Effector memory CD8-positive, alpha-beta T cell (primary cell): ENCODE measurements at regions not wholly inside any gene's neighbourhood (a gene's known extent, or its start where the extent isn't known, plus 50 kb on each side); places are given as distances from the start of the nearest gene placed in this dataset.

Experiments
- ATAC-seq: fragments of 150-1000 bp; cut with Tn5 transposase; replicated peaks from 2 replicates; pipeline ENCODE4 v1.10.0; 2021; ENCODE audit warnings: mild to moderate bottlenecking, moderate library complexity
- DNase-seq, 3 experiments: peaks; one replicate each; pipeline ENCODE4 v3.0.0; 2021
- H3K27ac Mint-ChIP-seq, 2 donors: one replicate each; pipeline ENCODE4 v1.8.0; 2022; ENCODE audit warnings: mild to moderate bottlenecking in 2 of 2, mixed read lengths in 2 of 2, moderate library complexity in 2 of 2
- H3K27me3 Mint-ChIP-seq, 2 donors: one replicate each; pipeline ENCODE4 v1.8.0; 2022; ENCODE audit warnings: mixed read lengths in 2 of 2
- H3K36me3 Mint-ChIP-seq: one replicate; pipeline ENCODE4 v1.8.0; 2022; ENCODE audit warnings: mild to moderate bottlenecking, moderate library complexity, mixed read lengths; ENCODE audit not compliant: insufficient read depth
- H3K4me1 Mint-ChIP-seq, 2 donors: one replicate each; pipeline ENCODE4 v1.8.0; 2022; ENCODE audit warnings: low read depth in 2 of 2, mixed read lengths in 2 of 2
- H3K4me3 Mint-ChIP-seq, 2 donors: one replicate each; pipeline ENCODE4 v1.8.0; 2022; ENCODE audit warnings: mild to moderate bottlenecking in 2 of 2, mixed read lengths in 2 of 2, moderate library complexity in 2 of 2
- H3K9me3 Mint-ChIP-seq, 2 donors: one replicate each; pipeline ENCODE4 v1.8.0; 2022; ENCODE audit warnings: mixed read lengths in 2 of 2

GRCh38 chr1:208909011-208909984 lies 665.1 kb upstream of the PLXNA2 start:
- no peak overlapping the region for H3K4me3 Mint-ChIP-seq
- DNase-seq (no peak), ATAC-seq (no peak)
- no peak overlapping the region for H3K27ac Mint-ChIP-seq
- H3K36me3 Mint-ChIP-seq = no peaks in the 10 kb centered on the region
- H3K27me3 Mint-ChIP-seq = peaks cover 0 to 9% of the 10 kb centered on the region in 2 donors
- H3K9me3 Mint-ChIP-seq = no peaks in the 10 kb centered on the region
- no peaks in the 10 kb centered on the region for H3K4me1 Mint-ChIP-seq

GRCh38 chr1:208910161-208910560 lies 666.0 kb upstream of the PLXNA2 start:
- DNase-seq (no peak), ATAC-seq (no peak)
- Mint-ChIP-seq H3K4me1 (no peaks in the 10 kb centered on the region), H3K4me3 (no peak overlapping the region), H3K27me3 (peaks cover 0 to 9% of the 10 kb centered on the region in 2 donors), H3K36me3 (no peaks in the 10 kb centered on the region), H3K9me3 (peaks cover 0 to 2% of the 10 kb centered on the region in 2 donors), H3K27ac (no peak overlapping the region)

GRCh38 chr1:208917281-208917680 lies 666.2 kb upstream of the CAMK1G start:
- DNase-seq (no peak), ATAC-seq (no peak)
- Mint-ChIP-seq H3K4me1 (no peaks in the 10 kb centered on the region), H3K36me3 (no peaks in the 10 kb centered on the region), H3K27me3 (no peaks in the 10 kb centered on the region), H3K9me3 (peaks cover 0 to 2% of the 10 kb centered on the region in 2 donors), H3K27ac (no peak overlapping the region), H3K4me3 (no peak overlapping the region)

DNA sequence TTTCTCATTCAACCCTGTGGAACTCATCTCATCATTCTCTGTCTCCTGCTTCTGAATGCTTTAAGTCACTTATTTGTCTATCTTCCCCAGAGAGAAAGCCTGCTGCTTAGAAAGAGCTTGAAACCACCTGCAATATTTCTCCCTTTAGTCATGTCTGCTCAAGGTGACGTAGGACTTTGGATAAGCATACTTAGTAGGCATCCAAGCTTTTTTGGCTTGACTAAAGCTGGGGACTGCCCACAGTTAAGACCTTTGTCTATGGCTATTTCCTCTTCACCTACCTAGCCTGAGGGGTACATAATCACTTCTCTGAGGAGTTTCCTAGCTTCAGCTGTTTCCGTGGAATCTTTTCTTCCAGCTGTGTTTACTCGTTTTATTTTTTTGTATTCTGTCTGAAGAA lies 665.8 kb upstream of the CAMK1G start:
- peaks cover 0 to 2% of the 10 kb centered on the region in 2 donors for H3K9me3 Mint-ChIP-seq
- H3K4me3 Mint-ChIP-seq = no peak overlapping the region
- H3K27me3 Mint-ChIP-seq = no peaks in the 10 kb centered on the region
- H3K36me3 Mint-ChIP-seq = no peaks in the 10 kb centered on the region
- ATAC-seq = no peak
- no peaks in the 10 kb centered on the region for H3K4me1 Mint-ChIP-seq
- no peak overlapping the region for H3K27ac Mint-ChIP-seq
- DNase-seq = no peak

- no peaks in the 10 kb centered on the region for H3K27me3 Mint-ChIP-seq
- H3K4me1 Mint-ChIP-seq = no peaks in the 10 kb centered on the region
- H3K27ac Mint-ChIP-seq = no peak overlapping the region
- DNase-seq = no peak
- no peak overlapping the region for H3K4me3 Mint-ChIP-seq
- peaks cover 0 to 2% of the 10 kb centered on the region in 2 donors for H3K9me3 Mint-ChIP-seq
- H3K36me3 Mint-ChIP-seq = no peaks in the 10 kb centered on the region
- ATAC-seq = no peak
These were observed 665.4 kb upstream of the CAMK1G start for GRCh38 chr1:208918160-208918559.

GRCh38 chr1:208919371-208919770 lies 664.1 kb upstream of the CAMK1G start:
- Mint-ChIP-seq H3K4me3 (no peak overlapping the region), H3K36me3 (no peaks in the 10 kb centered on the region), H3K27me3 (no peaks in the 10 kb centered on the region), H3K9me3 (peaks cover 0 to 2% of the 10 kb centered on the region in 2 donors), H3K27ac (no peak overlapping the region), H3K4me1 (no peaks in the 10 kb centered on the region)
- DNase-seq (no peak), ATAC-seq (no peak)

GRCh38 chr1:208921259-208921658 lies 662.3 kb upstream of the CAMK1G start:
- H3K4me3 Mint-ChIP-seq = no peak overlapping the region
- H3K36me3 Mint-ChIP-seq = no peaks in the 10 kb centered on the region
- H3K9me3 Mint-ChIP-seq = peaks cover under 1 to 4% of the 10 kb centered on the region in 2 donors
- ATAC-seq (no peak), DNase-seq (no peak)
- no peaks in the 10 kb centered on the region for H3K4me1 Mint-ChIP-seq
- no peak overlapping the region for H3K27ac Mint-ChIP-seq
- no peaks in the 10 kb centered on the region for H3K27me3 Mint-ChIP-seq

- no peaks in the 10 kb centered on the region for H3K4me1 Mint-ChIP-seq
- no peak overlapping the region for H3K27ac Mint-ChIP-seq
- peaks cover 2 to 9% of the 10 kb centered on the region in 2 donors for H3K9me3 Mint-ChIP-seq
- DNase-seq (no peak), ATAC-seq (no peak)
- no peak overlapping the region for H3K4me3 Mint-ChIP-seq
- H3K36me3 Mint-ChIP-seq = no peaks in the 10 kb centered on the region
- no peaks in the 10 kb centered on the region for H3K27me3 Mint-ChIP-seq
These were observed 660.1 kb upstream of the CAMK1G start for GRCh38 chr1:208923456-208923855.

- no peak overlapping the region for H3K27ac Mint-ChIP-seq
- H3K9me3 Mint-ChIP-seq = peaks cover 2 to 9% of the 10 kb centered on the region in 2 donors
- no peaks in the 10 kb centered on the region for H3K36me3 Mint-ChIP-seq
- H3K4me3 Mint-ChIP-seq = no peak overlapping the region
- H3K4me1 Mint-ChIP-seq = no peaks in the 10 kb centered on the region
- no peaks in the 10 kb centered on the region for H3K27me3 Mint-ChIP-seq
- no peak for ATAC-seq
- DNase-seq = no peak
These were observed 659.4 kb upstream of the CAMK1G start for GRCh38 chr1:208923946-208924720.

GRCh38 chr1:208924928-208925327 lies 658.6 kb upstream of the CAMK1G start:
- Mint-ChIP-seq H3K4me1 (no peaks in the 10 kb centered on the region), H3K27me3 (no peaks in the 10 kb centered on the region), H3K27ac (no peak overlapping the region), H3K9me3 (peaks cover 2 to 9% of the 10 kb centered on the region in 2 donors), H3K36me3 (no peaks in the 10 kb centered on the region), H3K4me3 (no peak overlapping the region)
- ATAC-seq (no peak), DNase-seq (no peak)

DNA sequence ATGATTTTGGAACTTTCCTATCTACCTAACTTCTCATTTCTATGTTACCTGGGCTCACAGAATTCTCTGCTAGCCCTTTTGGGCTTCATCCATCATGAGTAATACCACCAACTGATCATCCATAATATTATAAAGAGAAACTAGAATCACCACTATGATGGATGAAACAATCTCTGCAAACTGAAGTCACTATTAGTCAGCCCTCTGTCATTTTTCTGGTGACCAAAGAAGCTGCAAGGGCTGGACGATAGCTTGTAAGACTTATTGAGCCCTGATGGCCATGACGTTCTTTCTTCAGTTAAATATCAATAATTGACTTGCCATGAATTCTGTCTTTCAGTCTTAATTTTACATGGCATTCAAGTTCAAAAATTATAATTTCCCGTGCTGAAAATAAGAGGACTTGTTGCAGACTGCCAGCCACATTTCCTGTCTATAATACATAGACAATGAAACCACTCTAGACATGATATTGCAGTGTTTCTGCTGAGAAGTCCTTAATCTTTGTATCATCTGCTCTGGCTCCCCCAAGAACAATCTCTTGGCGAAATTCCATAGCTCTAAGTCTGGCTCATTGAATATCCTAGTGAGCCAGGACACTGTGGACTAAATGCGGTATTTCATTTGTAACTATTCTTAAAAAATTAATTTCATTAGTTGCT lies 655.0 kb upstream of the CAMK1G start:
- ATAC-seq (no peak), DNase-seq (no peak)
- Mint-ChIP-seq H3K4me3 (no peak overlapping the region), H3K9me3 (peaks cover 4 to 9% of the 10 kb centered on the region in 2 donors), H3K27ac (no peak overlapping the region), H3K4me1 (no peaks in the 10 kb centered on the region), H3K36me3 (no peaks in the 10 kb centered on the region), H3K27me3 (no peaks in the 10 kb centered on the region)

DNA sequence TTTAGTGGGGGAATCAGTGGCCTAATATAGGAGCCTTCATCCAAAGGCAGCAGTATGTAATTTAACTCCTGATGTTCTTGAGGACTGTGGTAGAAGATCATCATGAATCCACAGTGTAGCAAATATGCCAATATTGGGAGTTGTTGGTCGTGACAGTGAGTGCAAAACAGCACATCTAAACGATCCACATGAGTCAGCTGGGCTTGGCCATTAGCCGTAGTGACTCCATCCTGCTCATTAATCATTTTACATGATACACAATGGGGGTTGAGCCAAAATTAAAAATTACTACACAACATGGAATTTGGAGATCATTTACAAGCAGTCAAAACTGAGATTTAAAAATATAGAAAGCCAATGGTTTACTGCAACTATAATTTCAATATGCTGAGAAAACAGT lies 653.9 kb upstream of the CAMK1G start:
- DNase-seq (no peak), ATAC-seq (no peak)
- H3K27me3 Mint-ChIP-seq = peaks cover 0 to 6% of the 10 kb centered on the region in 2 donors
- H3K4me1 Mint-ChIP-seq = no peaks in the 10 kb centered on the region
- peaks cover 5 to 9% of the 10 kb centered on the region in 2 donors for H3K9me3 Mint-ChIP-seq
- H3K4me3 Mint-ChIP-seq = no peak overlapping the region
- no peak overlapping the region for H3K27ac Mint-ChIP-seq
- H3K36me3 Mint-ChIP-seq = no peaks in the 10 kb centered on the region

DNA sequence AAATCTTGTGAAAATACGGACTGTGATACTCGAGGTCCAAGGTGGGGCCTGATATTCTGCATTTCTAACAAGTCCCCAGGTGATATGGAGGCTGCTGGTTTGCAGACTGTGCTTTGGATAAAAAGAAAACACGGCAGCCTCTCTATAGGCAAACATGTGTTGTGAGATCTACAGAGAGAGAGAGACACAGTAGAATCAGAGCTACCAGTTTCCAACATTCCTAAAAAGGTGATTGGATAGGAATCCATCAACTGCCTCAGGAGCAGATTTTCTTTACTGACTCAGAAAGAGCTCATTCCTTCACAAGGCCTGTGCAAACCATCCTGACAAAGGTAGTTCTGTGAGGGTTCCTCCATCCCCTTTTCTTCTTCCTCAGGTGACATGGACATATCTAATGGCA lies 651.6 kb upstream of the CAMK1G start:
- no peak overlapping the region for H3K27ac Mint-ChIP-seq
- no peaks in the 10 kb centered on the region for H3K4me1 Mint-ChIP-seq
- ATAC-seq (no peak), DNase-seq (no peak)
- no peak overlapping the region for H3K4me3 Mint-ChIP-seq
- H3K27me3 Mint-ChIP-seq = peaks cover 0 to 6% of the 10 kb centered on the region in 2 donors
- peaks cover 0 to 3% of the 10 kb centered on the region in 2 donors for H3K9me3 Mint-ChIP-seq
- H3K36me3 Mint-ChIP-seq = no peaks in the 10 kb centered on the region
